HG03066 (cell line): ENCODE measurements at regions not wholly inside any gene's neighbourhood (a gene's known extent, or its start where the extent isn't known, plus 50 kb on each side); places are given as distances from the start of the nearest gene placed in this dataset.
"Not testable (repeated sequence)": the region's sequence is repeated elsewhere in the genome, so short reads cannot be mapped to it uniquely, and the experiment has no call there.

Experiments used
- ATAC-seq: cut with Tn5 transposase; IDR thresholded peaks from one replicate; pipeline ENCODE4 v1.9.1; 2021; ENCODE audit warnings: low read depth; ENCODE audit not compliant: unreplicated experiment

DNA sequence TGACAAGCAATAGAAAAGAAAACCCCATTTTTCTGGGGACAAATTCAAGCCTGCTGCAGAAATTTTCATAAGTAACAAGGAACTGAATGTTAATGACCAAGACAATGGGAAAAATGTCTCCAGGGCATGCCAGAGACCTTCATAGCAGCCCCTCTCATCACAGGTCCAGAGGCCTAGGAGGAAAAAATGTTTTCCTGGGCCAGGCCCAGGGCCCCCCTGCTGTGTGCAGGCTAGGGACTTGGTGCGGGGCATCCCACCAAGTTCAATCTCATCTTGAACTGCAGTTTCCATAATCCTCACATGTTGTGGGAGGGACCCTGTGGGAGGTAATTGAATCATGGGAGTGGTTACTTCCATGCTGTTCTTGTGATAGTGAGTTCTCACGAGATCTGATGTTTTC is 211.5 kb upstream of the GRIA3 start:
- no peak for ATAC-seq

- ATAC-seq = no peak
These were observed 201.6 kb upstream of the GRIA3 start for GRCh38 chrX:122982521-122982920.

DNA sequence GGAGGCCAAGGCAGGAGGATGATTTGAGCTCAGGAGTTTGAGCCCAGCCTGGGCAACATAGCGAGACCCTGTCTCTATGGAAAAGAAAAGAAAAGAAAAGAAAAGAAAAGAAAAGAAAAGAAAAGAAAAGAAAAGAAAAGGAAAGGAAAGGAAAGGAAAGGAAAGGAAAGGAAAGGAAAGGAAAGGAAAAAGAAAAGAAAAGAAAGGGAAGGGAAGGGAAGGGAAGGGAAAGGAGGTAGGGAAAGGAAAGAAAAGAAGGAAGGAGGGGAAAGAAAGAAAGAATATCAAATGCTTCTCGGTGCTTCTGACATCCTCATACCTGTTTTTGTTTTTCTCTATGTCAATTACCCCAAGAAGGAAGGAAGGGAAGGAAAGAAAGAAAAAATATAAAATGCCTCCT is 181.2 kb upstream of the GRIA3 start:
- ATAC-seq = not testable (repeated sequence)

GRCh38 chrX:123013141-123013540 is 170.9 kb upstream of the GRIA3 start:
- no peak for ATAC-seq

DNA sequence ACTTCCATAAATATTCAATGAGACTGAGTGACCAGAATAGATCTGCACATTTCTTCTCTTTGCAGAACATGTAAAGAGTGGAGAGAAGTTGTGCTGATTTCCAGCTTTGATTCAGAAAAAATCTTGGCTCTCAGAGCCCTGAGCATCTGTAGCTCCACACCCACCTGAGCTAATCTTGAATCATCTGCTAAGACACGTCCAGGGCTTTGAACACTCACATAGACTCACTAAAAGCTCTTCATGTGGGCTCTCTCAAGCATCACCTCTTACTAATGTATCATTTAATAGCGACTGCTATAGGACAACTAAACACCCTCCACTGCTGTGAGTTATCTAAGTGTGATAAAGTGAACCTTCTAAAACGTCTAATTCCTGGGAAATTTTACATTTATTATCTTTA is 147.7 kb upstream of the GRIA3 start:
- ATAC-seq = no peak

DNA sequence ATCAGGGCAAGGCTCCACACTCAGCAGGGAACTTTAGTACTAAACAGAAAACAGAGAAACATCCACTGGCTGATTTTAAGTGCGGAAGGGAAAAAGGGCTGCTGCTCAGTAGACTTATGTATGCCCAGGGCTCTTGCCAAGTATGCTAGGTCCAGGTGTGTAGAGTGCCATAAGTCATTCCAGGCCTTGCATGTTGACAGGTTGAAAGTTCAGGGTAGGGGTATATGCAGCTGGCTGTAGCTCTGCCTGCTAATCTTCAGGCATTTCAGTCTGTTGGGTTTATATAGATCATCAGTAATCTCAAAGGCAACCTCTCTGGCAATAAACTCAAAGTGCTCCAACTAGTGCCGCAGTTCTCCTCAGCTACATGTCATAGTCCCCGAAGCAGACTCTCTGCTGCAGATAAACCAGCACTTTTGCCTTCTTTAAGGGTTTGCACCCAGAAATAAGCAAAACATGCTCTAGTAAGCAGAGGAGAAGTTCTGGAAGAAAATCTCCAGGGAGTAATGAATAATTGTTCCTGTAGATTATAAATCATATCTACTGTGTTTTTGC is 134.9 kb upstream of the GRIA3 start:
- no peak for ATAC-seq

DNA sequence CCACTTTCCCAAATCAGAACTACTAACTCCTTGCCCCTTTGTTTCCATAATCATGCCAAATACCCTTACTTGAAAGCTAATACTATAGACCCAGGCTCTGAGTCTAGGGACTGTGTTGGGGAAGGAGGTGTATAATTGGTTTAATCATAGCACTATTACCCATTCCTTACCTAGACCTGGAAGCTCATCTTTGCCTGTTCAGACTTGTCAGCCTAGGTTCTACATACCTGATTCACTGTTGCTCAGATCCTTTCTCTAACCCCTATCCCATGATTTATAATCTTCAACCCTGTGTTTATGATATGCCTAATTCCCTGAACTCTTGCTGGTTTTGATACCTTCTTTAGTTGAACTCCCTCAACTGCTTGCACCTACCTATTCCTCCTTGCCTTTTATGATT is 123.1 kb upstream of the GRIA3 start:
- ATAC-seq = no peak

DNA sequence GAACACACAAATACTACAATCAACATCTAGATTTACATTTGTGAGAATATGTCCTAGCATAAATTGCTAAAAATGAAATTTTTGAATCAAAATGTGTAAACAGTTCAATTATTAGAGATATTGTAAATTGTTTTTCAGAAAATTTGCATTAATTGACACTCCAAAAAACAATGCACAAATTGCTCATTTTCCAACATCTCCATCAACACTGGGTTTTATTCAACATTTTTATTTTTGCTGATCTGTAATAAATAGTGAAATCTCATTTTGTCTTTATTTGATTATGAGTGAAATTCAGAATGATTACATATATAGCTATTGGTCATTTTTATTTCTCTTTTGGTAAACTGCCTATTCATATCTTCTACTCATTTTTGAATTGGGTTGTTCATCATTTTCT is 120.0 kb upstream of the GRIA3 start:
- ATAC-seq = no peak

DNA sequence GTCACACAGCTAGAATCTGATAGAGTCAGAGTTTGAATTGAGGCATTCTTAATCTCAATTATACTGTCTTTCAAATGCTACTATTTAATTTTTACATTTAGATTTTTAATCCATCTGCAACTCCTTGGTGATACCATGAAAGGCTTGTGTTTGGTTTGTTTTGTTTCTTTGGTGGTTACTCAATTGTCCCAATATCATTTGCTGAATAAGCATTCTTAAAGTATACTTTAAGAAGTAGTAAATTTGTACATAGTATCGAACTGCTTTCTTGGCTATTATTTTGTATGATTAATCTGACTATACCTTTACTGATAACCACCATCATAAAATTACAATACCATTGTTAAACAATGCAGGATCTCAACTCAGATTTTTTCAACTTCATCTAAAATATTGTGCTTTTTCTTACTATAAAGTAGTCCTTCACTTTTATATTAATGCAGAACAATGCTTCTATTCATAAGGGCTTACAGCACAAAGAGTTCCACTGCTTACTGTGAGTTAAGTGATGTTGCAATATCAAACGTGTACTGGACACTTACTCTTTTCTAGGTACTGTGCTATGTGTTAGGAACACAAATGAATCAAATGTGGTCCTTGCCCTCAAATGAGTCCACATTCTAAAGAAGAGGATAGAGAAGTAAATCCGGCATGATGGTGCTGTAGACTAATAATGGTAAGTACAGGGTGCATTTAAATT is 111.2 kb upstream of the GRIA3 start:
- ATAC-seq = no peak

DNA sequence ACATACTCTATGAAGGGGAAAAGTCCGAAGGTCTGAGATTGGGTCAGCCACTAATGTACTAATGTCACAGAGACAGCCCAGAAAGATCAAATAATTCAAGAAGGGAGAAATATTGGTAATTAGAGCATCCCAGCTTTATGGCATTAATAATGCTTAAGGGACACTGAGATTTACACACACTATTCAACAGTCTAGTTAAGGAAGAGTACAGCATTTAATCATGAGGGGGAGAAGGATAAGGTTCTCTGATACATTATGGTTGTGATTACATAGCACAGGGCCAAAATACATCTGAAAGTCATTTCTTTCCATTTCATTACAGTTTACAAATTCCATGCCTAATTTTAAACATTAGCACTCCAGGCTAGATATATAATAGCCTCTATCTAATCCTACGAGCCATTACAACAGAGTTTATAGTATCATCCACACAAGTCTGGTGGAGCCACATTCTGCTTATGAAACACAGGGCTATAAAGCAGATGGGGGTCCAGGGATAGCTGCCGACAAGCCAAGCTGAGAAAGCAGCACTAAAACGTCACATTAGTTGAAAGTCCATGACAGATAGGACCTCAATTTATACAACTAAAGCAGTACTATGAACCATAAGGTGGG is 108.0 kb upstream of the GRIA3 start:
- ATAC-seq = no peak

DNA sequence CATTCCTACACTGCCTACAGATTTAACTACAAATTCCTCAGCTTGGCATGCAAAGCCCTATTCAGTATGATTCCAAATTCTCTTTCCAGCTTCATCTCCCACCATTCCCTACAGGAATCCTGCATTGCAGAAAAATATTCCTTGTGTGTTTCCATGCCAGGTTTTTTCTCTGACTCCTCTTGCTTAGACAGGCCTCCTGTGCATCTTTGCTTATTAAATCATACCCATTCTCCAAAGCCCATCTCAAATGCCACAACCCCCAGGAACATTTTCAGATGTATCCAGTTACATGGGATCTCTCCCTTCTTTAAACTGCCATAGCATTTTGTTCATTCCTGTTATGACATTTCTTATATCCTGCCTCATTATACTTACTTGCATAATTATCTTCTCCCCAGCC is 106.4 kb upstream of the GRIA3 start:
- no peak for ATAC-seq

- ATAC-seq = no peak
These were observed 104.0 kb upstream of the GRIA3 start for GRCh38 chrX:123080065-123080464.

- ATAC-seq = no peak
These were observed 102.3 kb upstream of the GRIA3 start for GRCh38 chrX:123081776-123082175.

DNA sequence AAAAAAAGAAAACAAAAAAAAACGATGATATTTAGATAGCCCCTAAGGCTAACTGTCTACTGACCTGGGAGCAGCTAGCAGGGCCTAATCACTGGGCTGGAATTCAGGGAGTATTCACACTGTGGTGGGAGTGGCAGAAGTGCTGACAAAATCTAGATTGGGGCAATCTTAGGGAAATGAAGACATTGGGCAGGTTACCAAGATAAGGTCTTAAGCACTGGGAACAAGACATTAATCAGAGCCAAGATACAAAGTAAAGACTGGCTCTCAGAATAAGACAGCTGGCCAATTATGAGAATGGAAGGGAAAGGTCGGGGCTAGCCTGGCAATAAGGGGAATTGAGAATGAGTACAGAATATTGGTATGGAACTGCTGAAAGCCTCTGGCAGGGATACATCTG is 100.2 kb upstream of the GRIA3 start:
- ATAC-seq = no peak

- no peak for ATAC-seq
These were observed 99.3 kb upstream of the GRIA3 start for GRCh38 chrX:123084797-123085196.

- no peak for ATAC-seq
These were observed 98.7 kb upstream of the GRIA3 start for GRCh38 chrX:123085311-123085940.

DNA sequence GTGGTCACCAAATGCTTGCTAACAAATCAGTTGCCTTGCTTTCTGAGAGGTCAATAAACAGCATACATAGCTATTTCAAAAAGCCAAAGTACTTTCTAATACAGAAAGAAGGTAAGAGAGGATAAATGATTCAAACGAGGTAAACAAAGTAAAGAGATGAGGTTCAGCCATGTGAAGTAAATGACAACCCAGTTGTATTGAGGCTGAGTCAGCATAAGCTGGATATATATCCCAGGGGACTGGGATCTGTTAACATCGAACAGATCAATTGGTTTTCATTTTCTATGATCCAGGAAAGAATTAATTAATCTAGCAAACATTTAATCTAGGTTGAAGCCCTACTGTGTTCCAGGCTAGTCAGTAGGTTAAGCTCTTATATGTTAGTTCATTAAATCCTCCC is 97.3 kb upstream of the GRIA3 start:
- no peak for ATAC-seq

GRCh38 chrX:123087326-123087725 is 96.8 kb upstream of the GRIA3 start:
- no peak for ATAC-seq

GRCh38 chrX:123088331-123088730 is 95.7 kb upstream of the GRIA3 start:
- ATAC-seq = no peak

DNA sequence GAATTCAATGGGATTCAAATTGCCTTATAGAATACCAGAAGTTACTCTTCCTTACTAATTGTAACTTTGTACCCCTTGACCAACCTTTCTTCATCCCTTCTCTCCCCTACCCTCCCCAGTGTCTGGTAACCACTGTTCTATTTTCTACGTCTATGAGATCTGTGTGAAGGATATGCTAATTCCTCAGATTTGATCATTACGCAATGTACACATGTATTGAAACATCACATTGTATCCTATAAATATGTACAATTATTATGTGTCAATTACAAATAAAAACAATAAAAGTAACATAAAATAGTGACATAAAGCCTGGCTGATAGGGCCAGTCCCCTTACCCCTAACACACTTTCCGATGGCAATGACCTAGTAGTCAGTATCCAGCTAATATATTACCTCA is 95.1 kb upstream of the GRIA3 start:
- ATAC-seq = no peak

- no peak for ATAC-seq
These were observed 90.3 kb upstream of the GRIA3 start for GRCh38 chrX:123093792-123094191.
